Neural progenitor cell (in vitro differentiated cells): ENCODE measurements at regions not wholly inside any gene's neighbourhood (a gene's known extent, or its start where the extent isn't known, plus 50 kb on each side); places are given as distances from the start of the nearest gene placed in this dataset.

ENCODE experiments used
- CTCF ChIP-seq: fragments of 200-600 bp; sonication (generic); IDR thresholded peaks from 2 replicates; pipeline ENCODE4 v1.5.1; 2017; ENCODE audit warnings: antibody characterized with exemption, mild to moderate bottlenecking
- EZH2 ChIP-seq: fragments of 200-600 bp; sonication (generic); IDR thresholded peaks from 2 replicates; pipeline ENCODE4 v1.6.1; 2017; ENCODE audit warnings: antibody characterized with exemption, mild to moderate bottlenecking, moderate library complexity
- EZH2phosphoT487 ChIP-seq: fragments of 200-600 bp; sonication (generic); IDR thresholded peaks from 2 replicates; pipeline ENCODE4 v1.6.1; 2017; ENCODE audit warnings: antibody characterized with exemption

GRCh38 chr4:134885436-134885835, 683.8 kb upstream of the PABPC4L start:
- TF ChIP-seq CTCF (no peak), EZH2 (no peak), EZH2phosphoT487 (no peak)
